ENCODE measurements at regions not wholly inside any gene's neighbourhood (a gene's known extent, or its start where the extent isn't known, plus 50 kb on each side); places are given as distances from the start of the nearest gene placed in this dataset.

DNA sequence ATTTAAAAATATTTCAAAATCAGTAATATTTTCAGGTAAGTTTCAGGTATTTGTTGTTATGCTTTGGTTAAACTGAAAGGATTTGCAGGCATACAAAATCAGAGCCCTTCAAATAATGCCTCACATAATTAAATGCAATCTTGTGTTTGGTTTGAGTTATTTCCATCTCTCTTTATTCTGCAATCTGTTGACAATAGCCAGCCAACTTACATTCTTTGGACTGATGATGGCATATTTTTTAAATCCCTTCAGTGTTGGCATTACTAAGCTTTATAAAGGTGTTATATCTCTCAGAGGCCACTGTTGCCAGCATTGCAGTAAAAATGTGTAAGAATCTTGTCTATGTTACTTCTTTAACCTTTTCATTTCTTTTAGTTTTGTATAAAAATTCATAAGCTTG lies 257.2 kb upstream of the RFC3 start:
- TF ChIP-seq HOXA7 (CRISPR knock-in tag; IDR thresholded peaks at IDR 0.05) (no peak), SMC3 (IDR thresholded peaks at IDR 0.05) (no peak), POLR2A (IDR thresholded peaks at IDR 0.05; ENCODE audit: low read length) (no peak), JUN (IDR thresholded peaks at IDR 0.05) (no peak), HMGXB4 (CRISPR knock-in tag; IDR thresholded peaks at IDR 0.05; ENCODE audit: borderline replicate concordance) (no peak), EP300 (IDR thresholded peaks at IDR 0.05) (no peak), GATA3 (IDR thresholded peaks at IDR 0.05; ENCODE audit: borderline replicate concordance) (no peak)
- TF ChIP-seq, protein P1, sequence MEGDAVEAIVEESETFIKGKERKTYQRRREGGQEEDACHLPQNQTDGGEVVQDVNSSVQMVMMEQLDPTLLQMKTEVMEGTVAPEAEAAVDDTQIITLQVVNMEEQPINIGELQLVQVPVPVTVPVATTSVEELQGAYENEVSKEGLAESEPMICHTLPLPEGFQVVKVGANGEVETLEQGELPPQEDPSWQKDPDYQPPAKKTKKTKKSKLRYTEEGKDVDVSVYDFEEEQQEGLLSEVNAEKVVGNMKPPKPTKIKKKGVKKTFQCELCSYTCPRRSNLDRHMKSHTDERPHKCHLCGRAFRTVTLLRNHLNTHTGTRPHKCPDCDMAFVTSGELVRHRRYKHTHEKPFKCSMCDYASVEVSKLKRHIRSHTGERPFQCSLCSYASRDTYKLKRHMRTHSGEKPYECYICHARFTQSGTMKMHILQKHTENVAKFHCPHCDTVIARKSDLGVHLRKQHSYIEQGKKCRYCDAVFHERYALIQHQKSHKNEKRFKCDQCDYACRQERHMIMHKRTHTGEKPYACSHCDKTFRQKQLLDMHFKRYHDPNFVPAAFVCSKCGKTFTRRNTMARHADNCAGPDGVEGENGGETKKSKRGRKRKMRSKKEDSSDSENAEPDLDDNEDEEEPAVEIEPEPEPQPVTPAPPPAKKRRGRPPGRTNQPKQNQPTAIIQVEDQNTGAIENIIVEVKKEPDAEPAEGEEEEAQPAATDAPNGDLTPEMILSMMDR (IDR thresholded peaks at IDR 0.05) = no peak
- TF ChIP-seq, protein P2, sequence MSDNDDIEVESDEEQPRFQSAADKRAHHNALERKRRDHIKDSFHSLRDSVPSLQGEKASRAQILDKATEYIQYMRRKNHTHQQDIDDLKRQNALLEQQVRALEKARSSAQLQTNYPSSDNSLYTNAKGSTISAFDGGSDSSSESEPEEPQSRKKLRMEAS (IDR thresholded peaks at IDR 0.05) = no peak
